ENCODE measurements at regions not wholly inside any gene's neighbourhood (a gene's known extent, or its start where the extent isn't known, plus 50 kb on each side); places are given as distances from the start of the nearest gene placed in this dataset.

DNA sequence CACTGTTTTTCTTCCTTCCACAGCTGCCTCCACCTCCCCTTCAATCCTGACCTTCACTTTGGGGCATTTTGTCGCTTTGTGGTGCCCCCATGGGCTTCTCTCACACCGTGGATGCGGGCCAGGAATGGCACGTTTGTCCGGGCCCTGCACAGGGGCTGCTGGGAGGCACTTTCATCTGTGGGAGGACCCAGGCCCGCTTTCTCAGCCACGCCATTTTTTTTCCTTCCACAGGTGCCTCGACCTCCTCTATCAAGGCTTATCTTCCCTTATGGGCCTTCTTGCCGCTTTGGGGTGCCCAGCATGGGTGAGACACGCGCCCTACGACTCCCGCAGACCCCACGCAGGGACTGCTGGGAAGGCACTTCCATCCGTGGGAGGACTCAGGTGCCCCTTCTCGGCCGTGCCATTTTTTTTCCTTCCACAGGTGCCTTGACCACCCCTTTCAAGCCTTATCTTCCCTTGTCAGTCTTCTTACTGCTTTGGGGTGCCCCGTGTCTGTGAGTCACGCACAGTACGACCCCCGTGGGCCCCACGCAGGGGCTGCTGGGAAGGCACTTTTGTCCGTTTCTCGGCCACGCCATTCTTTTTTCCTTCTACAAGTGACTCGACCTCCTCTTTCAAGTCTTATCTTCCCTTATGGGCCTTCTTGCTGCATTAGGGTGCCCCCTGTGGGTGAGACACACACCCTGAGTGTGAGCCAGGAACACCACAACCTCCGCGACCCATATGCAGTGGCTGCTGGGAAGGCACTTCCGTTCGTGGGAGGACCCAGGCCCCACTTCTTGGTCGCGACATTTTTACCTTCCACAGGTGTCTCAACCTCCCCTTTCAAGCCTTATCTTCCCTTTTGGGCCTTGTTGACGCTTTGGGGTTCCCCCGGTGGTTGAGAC, 270.7 kb downstream of the ALG10 start:
- DNase-seq: no peak

- DNase-seq: no peak
Measured at GRCh38 chr12:34294137-34294536, 271.8 kb downstream of the ALG10 start.

DNA sequence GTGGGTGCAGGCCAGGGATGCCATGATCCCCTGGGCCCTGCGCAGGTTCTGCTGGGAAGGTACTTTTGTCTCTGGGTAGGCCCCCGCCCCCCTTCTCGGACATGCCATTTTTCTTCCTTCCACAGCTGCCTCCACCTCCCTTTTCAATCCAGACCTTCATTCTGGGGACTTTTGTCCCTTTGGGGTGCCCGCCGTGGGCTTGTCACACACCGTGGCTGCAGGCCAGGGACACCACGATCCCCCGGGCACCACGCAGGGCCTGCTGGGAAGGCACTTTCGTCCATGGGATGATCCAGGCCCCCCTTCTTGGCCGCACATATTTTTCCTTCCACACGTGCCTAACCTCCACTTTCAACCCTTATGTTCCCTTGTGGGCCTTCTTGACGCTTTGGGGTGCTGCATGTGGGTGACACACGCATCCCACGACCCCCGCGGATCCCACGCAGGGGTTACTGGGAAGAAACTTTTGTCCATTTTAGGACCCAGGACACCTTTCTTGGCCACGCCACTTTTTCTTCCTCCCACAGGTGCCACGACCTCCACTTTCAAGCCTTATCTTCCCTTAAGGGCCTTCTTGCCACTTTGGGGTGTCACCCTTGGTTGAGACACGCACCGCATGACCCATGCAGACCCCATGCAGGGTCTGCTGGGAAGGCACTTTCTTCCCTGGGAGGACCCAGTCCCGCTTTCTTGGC, 272.5 kb downstream of the ALG10 start:
- DNase-seq: no peak

DNA sequence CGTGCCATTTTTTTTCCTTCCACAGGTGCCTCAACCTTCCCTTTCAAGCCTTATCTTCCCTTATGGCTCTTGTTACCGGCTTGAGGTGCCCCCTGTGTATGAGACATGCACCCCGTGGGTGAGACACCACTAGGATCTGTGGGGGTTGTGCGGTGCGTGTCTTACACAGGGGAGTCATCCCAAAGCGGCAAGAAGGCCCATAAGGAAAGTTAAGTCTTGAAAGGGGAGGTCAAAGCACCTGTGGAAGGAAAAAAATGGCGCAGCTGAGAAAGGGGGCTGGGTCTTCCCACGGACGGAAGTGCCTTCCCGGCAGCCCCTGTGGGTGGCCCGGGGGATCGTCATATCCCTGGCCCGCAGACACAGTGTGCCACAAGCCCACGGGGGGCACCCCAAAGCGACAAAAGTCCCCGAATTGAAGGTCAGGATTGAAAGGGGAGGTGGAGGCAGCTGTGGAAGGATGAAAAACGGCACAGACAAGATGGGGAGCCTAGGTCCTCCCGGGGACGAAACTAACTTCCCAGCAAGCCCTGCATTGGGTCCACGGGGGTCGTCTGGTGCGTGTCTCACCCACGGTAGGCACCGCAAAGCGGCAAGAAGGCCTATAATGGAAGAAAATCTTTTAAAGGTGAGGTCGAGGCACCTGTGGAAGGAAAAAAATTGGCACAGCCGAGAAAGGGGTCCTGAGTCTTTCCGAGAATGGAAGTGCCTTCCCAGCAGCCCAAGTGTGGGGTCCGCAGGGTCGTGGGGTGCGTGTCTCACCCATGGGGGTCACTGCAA, 273.3 kb downstream of the ALG10 start:
- no peak for DNase-seq

GRCh38 chr12:34296143-34297041, 274.1 kb downstream of the ALG10 start:
- DNase-seq: no peak

- no peak for DNase-seq
Measured at GRCh38 chr12:34297126-34297789, 275.0 kb downstream of the ALG10 start.

DNA sequence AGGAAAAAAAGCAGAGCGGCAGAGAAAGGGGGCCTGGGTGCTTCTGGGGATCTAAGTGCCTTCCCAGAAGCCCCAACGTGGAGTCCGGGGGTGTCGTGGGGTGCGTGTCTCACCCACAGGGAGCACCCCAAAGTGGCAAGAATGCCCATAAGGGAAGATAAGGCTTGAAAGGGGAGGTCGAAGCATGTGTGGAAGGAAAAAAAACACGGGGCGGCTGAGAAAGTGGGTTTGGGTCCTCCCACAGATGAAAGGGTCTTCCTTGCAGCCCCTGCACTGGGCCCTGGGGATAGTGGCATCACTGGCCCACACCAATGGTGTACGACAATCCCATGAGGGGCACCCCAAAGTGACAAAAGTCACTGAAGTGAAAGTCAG, 275.5 kb downstream of the ALG10 start:
- DNase-seq: no peak

- DNase-seq: no peak
Measured at GRCh38 chr12:34298176-34298970, 276.1 kb downstream of the ALG10 start.

DNA sequence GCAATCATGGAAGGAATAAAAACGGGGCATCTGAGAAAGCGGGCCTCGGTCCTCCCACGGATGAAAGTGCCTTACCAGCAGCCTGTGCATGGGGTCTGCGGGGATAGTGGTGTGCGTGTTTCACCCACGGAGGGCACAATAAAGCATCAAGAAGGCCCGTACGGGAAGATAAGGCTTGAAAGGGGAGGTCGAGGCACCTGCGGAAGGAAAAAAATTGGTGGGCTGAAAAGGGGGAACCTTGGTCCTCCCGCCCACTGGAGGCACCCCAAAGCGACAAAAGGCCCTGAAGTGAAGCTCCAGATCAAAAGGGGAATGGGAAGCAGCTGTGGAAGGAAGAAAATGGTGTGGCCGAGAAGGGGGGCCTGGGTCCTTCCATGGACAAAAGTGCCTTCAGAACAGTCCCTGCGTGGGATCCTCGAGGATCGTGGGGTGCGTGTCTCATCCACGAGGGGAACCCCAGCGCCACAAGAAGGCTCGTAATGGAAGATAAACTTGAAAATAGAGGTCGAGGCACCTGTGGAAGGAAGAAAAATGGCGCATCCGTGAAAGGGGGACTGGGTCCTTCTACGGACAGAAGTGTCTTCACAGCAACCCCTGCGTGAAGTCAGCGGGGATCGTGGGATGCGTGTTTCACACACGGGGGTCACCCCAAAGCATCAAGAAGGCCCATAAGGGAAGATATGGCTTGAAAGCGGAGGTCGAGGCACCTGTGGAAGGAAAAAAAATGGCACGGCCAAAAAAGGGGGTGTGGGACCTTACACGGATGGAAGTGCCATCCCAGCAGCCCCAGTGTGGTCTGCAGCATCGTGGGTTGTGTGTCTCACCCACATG, 276.9 kb downstream of the ALG10 start:
- DNase-seq: no peak

DNA sequence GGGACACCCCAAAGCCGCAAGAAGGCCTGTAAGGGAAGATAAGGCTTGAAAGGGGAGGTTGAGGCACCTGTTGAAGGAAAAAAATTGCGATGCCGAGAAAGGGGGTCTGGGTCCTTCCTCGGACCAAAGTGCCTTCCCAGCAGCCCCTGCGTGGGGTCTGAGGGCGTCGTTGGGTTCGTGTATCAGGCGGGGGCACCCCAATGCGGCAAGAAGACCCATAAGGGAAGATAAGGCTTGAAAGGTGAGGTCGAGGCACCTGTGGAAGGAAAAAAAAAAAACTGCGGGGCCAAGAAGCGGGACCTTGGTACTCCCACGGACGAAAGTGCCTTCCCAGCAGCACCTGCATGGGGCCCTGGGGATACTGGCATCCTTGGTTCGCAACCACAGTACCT, 277.5 kb downstream of the ALG10 start:
- no peak for DNase-seq

- DNase-seq: no peak
Measured at GRCh38 chr12:34300376-34301250, 278.3 kb downstream of the ALG10 start.

DNA sequence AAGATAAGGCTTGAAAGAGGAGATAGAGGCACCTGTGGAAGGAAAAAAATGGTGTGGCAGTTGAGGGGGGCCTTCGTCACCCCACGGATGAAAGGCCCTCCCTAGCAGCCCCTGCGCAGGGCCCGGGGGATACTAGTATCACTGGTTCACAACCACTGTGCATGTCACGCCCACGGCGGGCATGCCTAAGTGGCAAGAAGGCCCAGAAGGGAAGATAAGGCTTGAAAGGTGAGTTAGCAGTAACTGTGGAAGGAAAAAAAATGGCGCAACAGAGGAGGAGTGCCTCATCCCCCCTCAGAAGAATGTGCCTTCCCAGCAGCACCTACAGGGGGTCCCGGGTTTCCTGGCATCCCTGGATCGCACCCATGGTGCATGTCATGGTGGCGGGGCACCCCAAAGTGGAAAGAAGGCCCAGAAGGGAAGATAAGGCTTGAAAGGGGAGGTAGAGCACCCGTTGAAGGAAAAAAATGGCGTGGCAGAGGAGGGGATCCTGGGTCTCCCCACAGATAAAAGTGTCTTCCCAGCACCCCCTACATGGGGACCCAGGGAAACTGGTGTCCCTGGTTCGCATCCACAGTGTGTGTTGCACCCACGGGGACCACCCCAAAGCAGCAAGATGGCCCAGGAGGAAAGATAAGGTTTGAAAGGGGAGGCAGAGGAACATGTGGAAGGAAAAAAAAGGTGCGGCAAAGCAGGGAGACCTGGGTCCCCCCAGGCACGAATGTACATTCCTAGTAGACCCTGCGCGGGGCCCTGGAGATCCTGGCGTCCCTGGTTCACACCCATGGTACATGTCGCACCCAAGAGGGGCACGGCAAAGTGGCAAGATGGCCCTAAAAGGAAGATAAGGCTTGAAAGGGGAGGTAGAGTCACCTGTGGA, 279.2 kb downstream of the ALG10 start:
- no peak for DNase-seq

- DNase-seq: no peak
Measured at GRCh38 chr12:34302131-34302885, 280.0 kb downstream of the ALG10 start.

DNA sequence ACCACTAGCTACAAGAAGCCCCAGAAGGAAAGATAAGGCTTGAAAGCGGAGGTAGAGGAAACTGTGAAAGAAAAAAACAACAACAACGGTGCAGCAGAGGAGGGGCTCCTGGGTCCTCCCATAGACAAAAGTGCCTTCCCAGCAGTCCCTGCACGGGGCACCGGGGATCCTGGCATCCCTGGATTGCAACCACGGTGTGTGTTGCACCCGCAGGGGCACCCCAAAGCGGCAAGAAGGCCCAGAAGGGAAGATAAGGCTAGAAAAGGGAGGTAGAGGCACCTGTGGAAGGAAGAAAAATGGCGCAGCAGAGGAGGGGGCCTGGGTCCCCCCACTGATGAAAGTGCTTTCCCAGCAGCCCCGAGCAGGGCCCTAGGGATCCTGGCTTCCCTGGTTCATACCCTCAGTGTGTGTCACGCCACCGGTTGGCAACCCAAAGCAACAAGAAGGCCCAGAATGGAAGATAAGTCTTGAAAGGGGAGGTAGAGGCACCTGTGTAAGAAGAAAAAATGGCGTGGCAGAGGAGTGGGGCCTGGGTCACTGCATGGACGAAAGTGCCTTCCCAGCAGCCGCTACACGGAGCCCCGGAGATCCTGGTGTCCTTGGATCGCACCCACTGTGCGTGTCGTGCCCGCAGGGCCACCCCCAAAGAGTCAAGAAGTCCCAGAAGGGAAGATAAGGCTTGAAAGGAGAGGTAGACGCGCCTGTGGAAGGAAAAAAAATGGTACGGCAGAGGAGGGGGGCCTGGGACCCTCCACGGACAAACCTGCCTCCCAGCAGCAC, 281.0 kb downstream of the ALG10 start:
- no peak for DNase-seq

GRCh38 chr12:34304001-34304400, 281.7 kb downstream of the ALG10 start:
- no peak for DNase-seq

GRCh38 chr12:34304546-34304945, 282.2 kb downstream of the ALG10 start:
- DNase-seq: no peak
